ENCODE measurements at regions not wholly inside any gene's neighbourhood (a gene's known extent, or its start where the extent isn't known, plus 50 kb on each side); places are given as distances from the start of the nearest gene placed in this dataset.

DNA sequence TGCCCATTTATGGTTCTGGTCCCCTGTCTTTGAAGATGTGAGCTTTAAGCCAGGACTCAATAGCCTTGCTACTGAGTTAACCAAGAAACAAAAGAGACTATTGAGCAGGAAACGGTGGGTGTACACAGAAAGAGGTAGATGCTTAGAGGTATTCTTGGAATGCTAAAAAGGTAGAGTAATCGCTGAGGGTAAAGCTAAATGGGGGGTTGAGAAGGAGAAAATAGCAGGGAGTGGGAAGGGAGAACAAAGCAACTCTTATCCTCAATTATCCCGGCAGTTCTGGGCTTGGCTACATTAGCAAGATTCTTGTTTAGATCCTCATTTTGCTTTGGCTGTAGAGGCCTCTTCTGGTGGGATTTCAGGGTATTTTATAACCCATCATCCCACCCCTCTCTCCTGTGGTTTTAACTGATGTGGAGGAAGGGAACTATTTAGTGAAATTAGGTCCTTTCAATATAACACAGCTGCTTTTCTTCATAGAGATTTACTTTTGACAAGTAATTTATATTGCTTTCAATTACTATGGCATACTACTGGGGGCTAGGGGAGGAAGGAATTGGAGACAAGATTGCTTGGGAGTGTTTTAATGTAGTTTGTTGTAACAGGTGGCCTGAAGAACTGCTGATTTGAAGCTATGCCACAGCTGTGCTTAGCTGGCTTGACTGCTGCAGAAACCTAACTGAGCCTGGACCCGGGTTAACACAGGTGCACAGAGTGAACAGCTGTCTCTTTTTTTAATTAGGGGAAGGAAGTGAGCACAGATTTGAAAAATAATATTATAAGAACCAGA lies 234.3 kb upstream of the CCDC54 start:
- no peak overlapping the region for H3K4me3 ChIP-seq (ENCODE audit: low read depth, low read length)
- no peak for DNase-seq (ENCODE audit: low read depth)
- TF ChIP-seq, protein P1, sequence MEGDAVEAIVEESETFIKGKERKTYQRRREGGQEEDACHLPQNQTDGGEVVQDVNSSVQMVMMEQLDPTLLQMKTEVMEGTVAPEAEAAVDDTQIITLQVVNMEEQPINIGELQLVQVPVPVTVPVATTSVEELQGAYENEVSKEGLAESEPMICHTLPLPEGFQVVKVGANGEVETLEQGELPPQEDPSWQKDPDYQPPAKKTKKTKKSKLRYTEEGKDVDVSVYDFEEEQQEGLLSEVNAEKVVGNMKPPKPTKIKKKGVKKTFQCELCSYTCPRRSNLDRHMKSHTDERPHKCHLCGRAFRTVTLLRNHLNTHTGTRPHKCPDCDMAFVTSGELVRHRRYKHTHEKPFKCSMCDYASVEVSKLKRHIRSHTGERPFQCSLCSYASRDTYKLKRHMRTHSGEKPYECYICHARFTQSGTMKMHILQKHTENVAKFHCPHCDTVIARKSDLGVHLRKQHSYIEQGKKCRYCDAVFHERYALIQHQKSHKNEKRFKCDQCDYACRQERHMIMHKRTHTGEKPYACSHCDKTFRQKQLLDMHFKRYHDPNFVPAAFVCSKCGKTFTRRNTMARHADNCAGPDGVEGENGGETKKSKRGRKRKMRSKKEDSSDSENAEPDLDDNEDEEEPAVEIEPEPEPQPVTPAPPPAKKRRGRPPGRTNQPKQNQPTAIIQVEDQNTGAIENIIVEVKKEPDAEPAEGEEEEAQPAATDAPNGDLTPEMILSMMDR (IDR thresholded peaks at IDR 0.05; ENCODE audit: insufficient read depth, low read length): no peak

DNA sequence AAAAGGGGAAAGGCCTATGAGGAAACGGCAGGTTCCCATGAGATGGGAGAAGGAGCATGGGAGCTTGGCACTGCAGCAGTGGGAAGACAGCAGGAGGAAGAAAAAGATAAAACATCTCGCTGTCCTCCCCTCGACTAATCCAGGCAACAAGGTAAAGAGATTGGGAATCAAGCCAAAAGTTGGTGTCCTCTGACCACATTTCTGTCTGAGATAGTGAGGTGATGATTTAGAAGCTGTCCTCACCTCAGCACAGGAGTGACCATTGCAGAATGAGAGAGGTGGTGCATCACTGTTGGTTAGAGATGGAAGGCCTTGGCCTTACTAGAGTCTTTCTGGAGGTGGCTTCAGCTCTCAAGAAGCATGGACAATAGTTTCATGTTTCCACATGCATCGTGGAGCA lies 226.6 kb upstream of the CCDC54 start:
- TF ChIP-seq, protein P1 (IDR thresholded peaks at IDR 0.05; ENCODE audit: insufficient read depth, low read length): no peak
- no peak overlapping the region for H3K4me3 ChIP-seq (ENCODE audit: low read depth, low read length)
- DNase-seq (ENCODE audit: low read depth): no peak

DNA sequence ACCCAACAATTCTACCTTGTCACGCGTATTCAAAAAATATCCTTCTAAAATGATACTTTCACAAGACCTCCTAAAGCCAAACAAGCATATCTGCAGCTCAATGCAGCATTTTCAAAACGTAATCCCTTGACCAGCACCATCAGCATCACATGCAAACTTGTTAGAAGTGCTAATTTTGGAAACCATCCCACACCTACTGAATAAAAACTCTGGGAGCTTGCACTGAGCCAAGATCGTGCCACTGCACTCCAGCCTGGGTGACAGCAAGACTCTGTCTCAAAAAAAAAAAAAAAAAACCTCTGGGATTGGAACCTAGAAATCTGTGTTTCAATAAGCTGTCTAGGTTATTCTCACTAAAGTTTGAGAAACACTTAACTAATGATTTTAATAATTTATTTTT lies 223.3 kb upstream of the CCDC54 start:
- DNase-seq (ENCODE audit: low read depth): no peak

DNA sequence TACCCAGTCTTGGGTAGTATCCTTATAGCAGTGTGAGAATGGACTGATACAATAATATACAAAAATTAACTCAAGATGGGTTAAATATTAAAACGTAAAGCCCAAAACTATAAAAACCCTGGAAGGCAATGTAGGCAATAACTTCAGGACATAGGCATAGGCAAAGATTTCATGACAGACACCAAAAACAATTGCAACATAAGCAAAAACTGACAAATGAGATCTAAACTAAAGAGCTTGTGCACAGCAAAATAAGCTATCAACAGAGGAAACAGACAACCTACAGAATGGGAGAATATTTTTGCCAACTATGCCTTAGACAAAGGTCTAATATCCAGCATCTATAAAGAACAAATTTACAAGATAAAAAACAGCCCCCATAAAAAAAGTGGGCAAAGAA lies 204.8 kb upstream of the CCDC54 start:
- H3K4me3 ChIP-seq (ENCODE audit: low read depth, low read length): no peak overlapping the region
- DNase-seq (ENCODE audit: low read depth): no peak
- TF ChIP-seq, protein P1 (IDR thresholded peaks at IDR 0.05; ENCODE audit: insufficient read depth, low read length): no peak

More for the DNA sequence above, 223.3 kb upstream of the CCDC54 start:
- TF ChIP-seq, protein P1 (IDR thresholded peaks at IDR 0.05; ENCODE audit: insufficient read depth, low read length): no peak
- no peak overlapping the region for H3K4me3 ChIP-seq (ENCODE audit: low read depth, low read length)

DNA sequence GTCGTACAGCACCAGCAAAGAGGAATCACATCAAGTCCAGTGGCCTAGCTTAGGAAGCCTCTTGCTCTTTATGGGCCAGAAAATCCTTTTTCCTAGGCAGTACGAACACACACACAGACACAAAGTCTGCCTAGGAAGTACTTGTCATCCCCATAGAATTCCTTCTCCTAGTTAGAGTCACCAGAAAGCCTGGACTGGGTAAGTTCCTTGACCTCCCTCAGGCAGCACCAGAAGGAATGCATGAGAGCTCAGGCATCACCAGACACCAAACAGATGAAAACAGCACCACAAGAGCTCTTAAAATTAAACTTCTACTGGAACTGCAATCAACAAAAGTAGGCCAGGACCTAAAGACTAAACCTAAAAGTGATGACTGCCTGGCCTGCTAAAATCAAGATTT lies 192.9 kb upstream of the CCDC54 start:
- no peak overlapping the region for H3K4me3 ChIP-seq (ENCODE audit: low read depth, low read length)
- TF ChIP-seq, protein P1 (IDR thresholded peaks at IDR 0.05; ENCODE audit: insufficient read depth, low read length): no peak
- DNase-seq (ENCODE audit: low read depth): no peak

DNA sequence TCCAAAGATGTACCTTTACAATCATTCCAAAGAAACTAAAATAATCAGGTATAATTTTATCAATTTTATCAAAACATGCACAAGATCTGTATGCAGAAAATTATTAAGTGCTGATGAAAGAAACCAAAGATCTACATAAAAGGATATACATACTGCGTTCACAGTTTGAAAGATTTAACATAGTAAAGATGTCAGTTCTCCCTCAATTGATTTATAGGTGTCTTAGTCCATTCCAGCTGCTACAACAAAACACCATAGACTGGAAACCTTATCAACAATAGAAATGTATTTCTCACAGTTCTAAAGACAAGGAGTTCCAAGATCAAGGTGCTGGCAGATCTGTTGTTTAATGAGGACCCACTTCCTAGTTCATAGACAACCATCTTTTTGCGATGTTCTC lies 189.0 kb upstream of the CCDC54 start:
- no peak for DNase-seq (ENCODE audit: low read depth)
- H3K4me3 ChIP-seq (ENCODE audit: low read depth, low read length): no peak overlapping the region
- TF ChIP-seq, protein P1 (IDR thresholded peaks at IDR 0.05; ENCODE audit: insufficient read depth, low read length): no peak
